H1 (cell line): ENCODE measurements at regions not wholly inside any gene's neighbourhood (a gene's known extent, or its start where the extent isn't known, plus 50 kb on each side); places are given as distances from the start of the nearest gene placed in this dataset.

Source experiments
- CTCF ChIA-PET: fragments of 300-600 bp; sonication (Branson Sonifier 250); formaldehyde crosslinking; loops from one replicate; lab custom pipeline; 2021; ENCODE audit not compliant: partially characterized antibody; lab: Charles Lee
- POLR2A ChIA-PET: fragments of 300-600 bp; sonication (Branson Sonifier 250); formaldehyde crosslinking; loops from one replicate; lab custom pipeline; 2021; ENCODE audit warnings: inconsistent platforms; ENCODE audit not compliant: partially characterized antibody; lab: Charles Lee
- DNase-seq, 2 experiments: peaks; one replicate each; pipeline versions ENCODE4 v3.0.0 to v3.0.0-alpha.2; 2010 to 2022; ENCODE audit warnings: low spot score in 2 of 2, low read depth in 1 of 2, mixed read lengths in 1 of 2
- FAIRE-seq: peaks from 2 replicates; lab custom pipeline; 2011; peaks lifted over from hg19 to GRCh38; lab: Jason Lieb, UNC
- H2AFZ ChIP-seq: 2 replicates; pipeline ENCODE4 v1.8.1; 2012; ENCODE audit warnings: low read length, inconsistent platforms
- H2AK5ac ChIP-seq: 2 replicates; pipeline ENCODE4 v1.6.1; 2013; ENCODE audit warnings: low read depth, low read length
- H2BK120ac ChIP-seq: replicated peaks from 2 replicates; pipeline ENCODE3; 2013; ENCODE audit warnings: low read depth, low read length, inconsistent platforms
- H2BK12ac ChIP-seq: 2 replicates; pipeline ENCODE4 v1.6.1; 2013; ENCODE audit warnings: low read depth, low read length
- H2BK15ac ChIP-seq: 2 replicates; pipeline ENCODE4 v1.6.1; 2013; ENCODE audit warnings: low read length
- H2BK20ac ChIP-seq: 2 replicates; pipeline ENCODE4 v1.6.1; 2013; ENCODE audit warnings: low read length
- H2BK5ac ChIP-seq: 2 replicates; pipeline ENCODE4 v1.6.1; 2013; ENCODE audit warnings: low read depth, low read length
- H3K14ac ChIP-seq: 2 replicates; pipeline ENCODE4 v1.6.1; 2013; ENCODE audit warnings: inconsistent platforms; ENCODE audit not compliant: insufficient read length
- H3K18ac ChIP-seq: 2 replicates; pipeline ENCODE4 v1.6.1; 2013; ENCODE audit warnings: low read length; ENCODE audit errors: extremely low read depth
- H3K23ac ChIP-seq: 2 replicates; pipeline ENCODE4 v1.6.1; 2013; ENCODE audit warnings: inconsistent platforms; ENCODE audit not compliant: insufficient read length
- H3K23me2 ChIP-seq: 2 replicates; pipeline ENCODE4 v1.6.1; 2013; ENCODE audit warnings: low read depth, low read length
- H3K27ac ChIP-seq: 2 replicates; pipeline ENCODE4 v1.6.1; 2011; ENCODE audit warnings: low read depth, low read length, inconsistent platforms
- H3K27me3 ChIP-seq, 4 experiments: replicated peaks in 1 of 4; 1 replicate in 1 of 4; 2 replicates in 3 of 4; pipeline versions ENCODE4 v1.6.1 to v1.8.1; 2011 to 2013; ENCODE audit warnings: low read length in 3 of 4, mild to moderate bottlenecking in 3 of 4, inconsistent platforms in 2 of 4, mixed read lengths in 2 of 4, moderate library complexity in 1 of 4; ENCODE audit not compliant: control insufficient read depth in 3 of 4, insufficient read depth in 3 of 4; ENCODE audit errors: extremely low read depth in 1 of 4
- H3K36me3 ChIP-seq, 4 experiments: 2 replicates each; pipeline versions ENCODE4 v1.6.1 to v1.8.1; 2011 to 2013; ENCODE audit warnings: mild to moderate bottlenecking in 4 of 4, low read length in 3 of 4, moderate library complexity in 2 of 4, control low read depth in 1 of 4, inconsistent platforms in 1 of 4; ENCODE audit not compliant: insufficient read depth in 4 of 4, control insufficient read depth in 2 of 4
- H3K4ac ChIP-seq: replicated peaks from 2 replicates; pipeline ENCODE3; 2013; ENCODE audit warnings: low read length, low read depth, mixed read lengths, inconsistent platforms; ENCODE audit not compliant: insufficient read length
- H3K4me1 ChIP-seq, 4 experiments: replicated peaks in 1 of 4; 1 replicate in 1 of 4; 2 replicates in 3 of 4; pipeline versions ENCODE4 v1.6.1 to v1.8.1; 2011 to 2013; ENCODE audit warnings: low read length in 3 of 4, inconsistent platforms in 2 of 4, mixed read lengths in 1 of 4; ENCODE audit not compliant: insufficient read depth in 4 of 4, control insufficient read depth in 3 of 4
- H3K4me2 ChIP-seq, 2 experiments: 2 replicates each; pipeline versions ENCODE4 v1.6.1 to v1.8.1; 2011 to 2013; ENCODE audit warnings: low read depth in 2 of 2, low read length in 2 of 2, control low read depth in 1 of 2, inconsistent platforms in 1 of 2, mild to moderate bottlenecking in 1 of 2; ENCODE audit not compliant: insufficient read depth in 1 of 2
- H3K4me3 ChIP-seq, 4 experiments: fragments of 200-600, 300-600 bp in 1 of 4; sonication (generic), shearing (Covaris generic), sonication (Bioruptor Twin) in 1 of 4; 2 replicates each; pipeline versions ENCODE4 v1.5.1 to v1.8.1; 2011 to 2016; ENCODE audit warnings: low read length in 4 of 4, low read depth in 3 of 4, control low read depth in 2 of 4, inconsistent platforms in 2 of 4, mild to moderate bottlenecking in 2 of 4, mixed read lengths in 1 of 4, moderate library complexity in 1 of 4; ENCODE audit not compliant: insufficient read depth in 2 of 4; ENCODE audit errors: extremely low read depth in 1 of 4
- H3K56ac ChIP-seq: replicated peaks from 2 replicates; pipeline ENCODE3; 2013; ENCODE audit warnings: low read depth, mild to moderate bottlenecking, mixed read lengths, low read length, inconsistent platforms; ENCODE audit not compliant: insufficient read length
- H3K79me1 ChIP-seq: 2 replicates; pipeline ENCODE4 v1.6.1; 2013; ENCODE audit warnings: low read depth, low read length, control low read depth
- H3K79me2 ChIP-seq, 2 experiments: 2 replicates each; pipeline versions ENCODE4 v1.6.1 to v1.8.1; 2012 to 2013; ENCODE audit warnings: low read length in 2 of 2, mild to moderate bottlenecking in 2 of 2, inconsistent platforms in 1 of 2; ENCODE audit not compliant: insufficient read depth in 2 of 2, control insufficient read depth in 1 of 2
- H3K9ac ChIP-seq, 4 experiments: replicated peaks in 1 of 4; 1 replicate in 1 of 4; 2 replicates in 3 of 4; pipeline versions ENCODE4 v1.6.1 to v1.8.1; 2011 to 2013; ENCODE audit warnings: low read depth in 3 of 4, low read length in 3 of 4, control low read depth in 2 of 4, mild to moderate bottlenecking in 2 of 4, moderate library complexity in 2 of 4, inconsistent platforms in 1 of 4; ENCODE audit errors: extremely low read depth in 1 of 4
- H3K9me3 ChIP-seq, 2 experiments: 2 replicates each; pipeline versions ENCODE4 v1.6.1 to v1.8.1; 2012 to 2013; ENCODE audit warnings: mild to moderate bottlenecking in 2 of 2, moderate library complexity in 2 of 2, control low read depth in 1 of 2, inconsistent platforms in 1 of 2, low read depth in 1 of 2, low read length in 1 of 2, mixed read lengths in 1 of 2; ENCODE audit not compliant: insufficient read depth in 2 of 2
- H4K20me1 ChIP-seq, 2 experiments: replicated peaks in 1 of 2; 2 replicates each; pipeline versions ENCODE3 to v1.8.1; 2011 to 2013; ENCODE audit warnings: inconsistent platforms in 2 of 2, low read length in 2 of 2, mild to moderate bottlenecking in 1 of 2; ENCODE audit not compliant: insufficient read depth in 2 of 2, control insufficient read depth in 1 of 2
- H4K5ac ChIP-seq: 2 replicates; pipeline ENCODE4 v1.6.1; 2013; ENCODE audit warnings: low read length, low read depth, mixed read lengths, inconsistent platforms; ENCODE audit not compliant: insufficient read length
- H4K8ac ChIP-seq: 2 replicates; pipeline ENCODE4 v1.8.0; 2013; ENCODE audit warnings: mild to moderate bottlenecking, moderate library complexity, low read length, inconsistent platforms; ENCODE audit not compliant: insufficient read depth; ENCODE audit errors: extremely low read depth
- H4K91ac ChIP-seq: replicated peaks from 2 replicates; pipeline ENCODE3; 2013; ENCODE audit warnings: low read length, mixed read lengths, inconsistent platforms; ENCODE audit not compliant: insufficient read length
- MAFK ChIP-seq: IDR thresholded peaks from 2 replicates; pipeline ENCODE4 v1.6.1; 2012; ENCODE audit warnings: low read depth, mild to moderate bottlenecking, improper control_type of control experiment, low read length
- RAD21 ChIP-seq, 2 experiments: IDR thresholded peaks in 1 of 2; conservative IDR thresholded peaks in 1 of 2; 2 replicates each; pipeline ENCODE4 v1.6.1; 2011; ENCODE audit warnings: low read depth in 2 of 2, low read length in 2 of 2, improper control_type of control experiment in 1 of 2, inconsistent platforms in 1 of 2, mild to moderate bottlenecking in 1 of 2, moderate library complexity in 1 of 2
- SP2 ChIP-seq: IDR thresholded peaks from 2 replicates; pipeline ENCODE4 v1.6.1; 2012; ENCODE audit warnings: mild to moderate bottlenecking, low read length, inconsistent platforms
- WGBS, 2 experiments: shearing (Covaris generic) in 1 of 2; methylation state at CpG; one replicate each; pipeline versions ENCODE4 v1.1.6 to v1.1.7; 2013 to 2015; ENCODE audit warnings: low lambda C conversion rate in 2 of 2, mixed read lengths in 2 of 2, inconsistent platforms in 1 of 2, low coverage in 1 of 2, missing lambda C conversion rate in 1 of 2; ENCODE audit not compliant: insufficient replicate concordance in 2 of 2, insufficient coverage in 1 of 2, insufficient read length in 1 of 2; ENCODE audit errors: extremely low coverage in 1 of 2, missing lambda C conversion rate in 1 of 2; 5-methylcytosine and 5-hydroxymethylcytosine counted together

GRCh38 chr5:167458412-167458811 is 833.0 kb upstream of the WWC1 start:
- no peak overlapping the region for H2BK120ac ChIP-seq
- no peaks in the 10 kb centered on the region for H3K79me1 ChIP-seq
- ChIA-PET POLR2A (no interaction called here), CTCF (no interaction called here)
- no peak overlapping the region for H3K18ac ChIP-seq
- no peak for FAIRE-seq
- H3K14ac ChIP-seq = no peak overlapping the region
- no peaks in the 10 kb centered on the region; a peak in 1 of 7 replicates for H3K4me1 ChIP-seq
- no peak for TF ChIP-seq RAD21 (IDR thresholded peaks at IDR 0.05 in 1 of 2, conservative IDR thresholded peaks at IDR 0.05 in 1 of 2; ENCODE audit: low read depth in 2 of 2, low read length in 2 of 2)
- TF ChIP-seq MAFK = no peak
- no peak for TF ChIP-seq SP2
- DNase-seq = no peak
- no peak overlapping the region for H3K4me3 ChIP-seq
- no peak overlapping the region for H2BK12ac ChIP-seq
- no peak overlapping the region for H2AFZ ChIP-seq
- H3K56ac ChIP-seq = no peak overlapping the region
- H2BK15ac ChIP-seq = no peak overlapping the region
- no peaks in the 10 kb centered on the region for H3K79me2 ChIP-seq
- H4K20me1 ChIP-seq = no peaks in the 10 kb centered on the region
- no peak overlapping the region for H2BK20ac ChIP-seq
- H3K9ac ChIP-seq = no peak overlapping the region
- H3K27me3 ChIP-seq = no peaks in the 10 kb centered on the region
- H4K5ac ChIP-seq = no peak overlapping the region
- H3K23me2 ChIP-seq = no peaks in the 10 kb centered on the region
- H3K4me2 ChIP-seq = no peak overlapping the region
- no peak overlapping the region for H2BK5ac ChIP-seq
- no peak overlapping the region for H3K4ac ChIP-seq
- H3K36me3 ChIP-seq = no peaks in the 10 kb centered on the region
- H3K23ac ChIP-seq = no peak overlapping the region
- 84% methylated on average over 3 of the region's 4 CpGs; no CpG with 5 or more reads in 1 of the 2 experiments for WGBS, 2 experiments
- no peak overlapping the region for H4K91ac ChIP-seq
- no peaks in the 10 kb centered on the region for H3K9me3 ChIP-seq
- H2AK5ac ChIP-seq = no peak overlapping the region
- H3K27ac ChIP-seq = no peak overlapping the region
- no peak overlapping the region for H4K8ac ChIP-seq
